HG03442 (cell line): ENCODE measurements at regions not wholly inside any gene's neighbourhood (a gene's known extent, or its start where the extent isn't known, plus 50 kb on each side); places are given as distances from the start of the nearest gene placed in this dataset.

Experiments used
- ATAC-seq: cut with Tn5 transposase; IDR thresholded peaks from one replicate; pipeline ENCODE4 v1.9.1; 2021; ENCODE audit warnings: mild to moderate bottlenecking, moderate library complexity; ENCODE audit not compliant: unreplicated experiment

DNA sequence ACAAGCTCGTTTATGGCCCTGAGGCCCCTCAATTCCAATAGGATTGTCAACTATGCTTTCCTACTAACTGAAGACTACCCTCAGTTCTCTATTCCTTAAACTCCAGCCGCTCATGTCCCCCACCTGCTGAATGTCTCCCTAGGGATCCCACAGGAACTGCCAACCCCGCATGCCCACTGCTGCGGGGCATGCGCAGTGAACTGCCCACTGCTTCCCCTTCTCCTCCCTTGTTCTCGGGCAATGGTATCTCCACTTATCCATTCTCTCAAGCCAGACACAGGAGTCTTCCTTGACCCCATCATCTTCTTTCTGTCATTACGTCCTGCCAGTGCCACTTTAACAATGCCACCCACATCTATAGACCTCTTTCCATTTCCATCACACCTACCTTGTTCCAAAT lies 90.0 kb downstream of the FGF18 start:
- no peak for ATAC-seq

DNA sequence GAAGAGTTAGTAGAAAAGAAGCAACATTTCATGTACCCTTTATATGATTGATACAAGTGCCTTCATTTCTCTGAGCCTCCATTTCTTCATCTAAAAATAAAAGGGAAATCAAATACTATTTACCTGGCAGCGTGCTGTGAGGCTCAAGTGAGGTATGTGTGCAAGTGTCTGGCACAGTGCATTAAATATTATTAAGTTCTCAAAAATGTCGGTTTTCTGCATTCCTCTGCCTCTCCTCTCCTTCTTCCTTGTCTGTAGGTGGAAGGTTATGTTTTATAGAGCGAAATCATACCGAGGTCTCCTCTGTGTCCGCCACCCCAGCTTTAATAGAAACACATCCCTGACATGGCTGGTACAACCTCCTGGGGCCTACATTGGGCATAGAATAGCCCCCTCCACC lies 93.0 kb downstream of the FGF18 start:
- no peak for ATAC-seq

DNA sequence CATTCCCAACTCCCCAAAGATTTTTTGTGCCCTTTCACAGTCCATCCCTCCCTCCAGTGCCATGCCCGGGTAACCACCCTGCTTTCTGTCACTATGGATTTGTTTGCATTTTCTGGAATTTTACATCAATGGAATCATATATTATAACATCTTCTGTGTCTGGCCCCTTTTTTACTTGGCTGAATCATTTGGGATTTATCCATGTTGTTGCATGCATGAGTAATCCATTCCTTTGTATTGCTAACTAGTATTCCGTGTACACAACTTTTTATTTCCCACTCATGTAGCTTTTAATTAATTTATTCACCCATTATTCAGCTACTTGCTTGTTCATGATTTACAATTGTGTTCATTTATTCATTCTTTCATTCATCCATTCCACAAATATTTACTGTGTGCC lies 94.1 kb downstream of the FGF18 start:
- no peak for ATAC-seq

DNA sequence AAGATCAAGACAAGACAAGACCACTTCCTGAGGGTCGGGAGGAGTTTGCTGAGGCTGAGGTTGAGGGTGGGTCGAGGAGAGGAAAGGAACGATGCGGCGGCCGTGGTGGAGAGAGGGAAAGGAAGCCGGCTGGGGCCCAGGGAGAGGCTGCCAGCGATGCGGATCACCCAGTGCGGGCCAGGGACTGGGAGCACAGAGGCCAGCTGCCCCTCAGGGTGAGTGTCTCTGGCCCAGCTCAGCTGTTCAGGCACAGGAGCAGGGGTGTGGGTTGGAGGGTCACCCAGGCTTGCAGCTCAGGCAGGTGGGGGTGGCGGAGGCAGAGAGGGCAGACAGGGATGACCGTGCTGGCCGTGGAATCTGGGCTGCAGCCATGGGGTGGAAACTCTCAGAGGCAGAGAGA lies 99.5 kb downstream of the FGF18 start:
- ATAC-seq: no peak

DNA sequence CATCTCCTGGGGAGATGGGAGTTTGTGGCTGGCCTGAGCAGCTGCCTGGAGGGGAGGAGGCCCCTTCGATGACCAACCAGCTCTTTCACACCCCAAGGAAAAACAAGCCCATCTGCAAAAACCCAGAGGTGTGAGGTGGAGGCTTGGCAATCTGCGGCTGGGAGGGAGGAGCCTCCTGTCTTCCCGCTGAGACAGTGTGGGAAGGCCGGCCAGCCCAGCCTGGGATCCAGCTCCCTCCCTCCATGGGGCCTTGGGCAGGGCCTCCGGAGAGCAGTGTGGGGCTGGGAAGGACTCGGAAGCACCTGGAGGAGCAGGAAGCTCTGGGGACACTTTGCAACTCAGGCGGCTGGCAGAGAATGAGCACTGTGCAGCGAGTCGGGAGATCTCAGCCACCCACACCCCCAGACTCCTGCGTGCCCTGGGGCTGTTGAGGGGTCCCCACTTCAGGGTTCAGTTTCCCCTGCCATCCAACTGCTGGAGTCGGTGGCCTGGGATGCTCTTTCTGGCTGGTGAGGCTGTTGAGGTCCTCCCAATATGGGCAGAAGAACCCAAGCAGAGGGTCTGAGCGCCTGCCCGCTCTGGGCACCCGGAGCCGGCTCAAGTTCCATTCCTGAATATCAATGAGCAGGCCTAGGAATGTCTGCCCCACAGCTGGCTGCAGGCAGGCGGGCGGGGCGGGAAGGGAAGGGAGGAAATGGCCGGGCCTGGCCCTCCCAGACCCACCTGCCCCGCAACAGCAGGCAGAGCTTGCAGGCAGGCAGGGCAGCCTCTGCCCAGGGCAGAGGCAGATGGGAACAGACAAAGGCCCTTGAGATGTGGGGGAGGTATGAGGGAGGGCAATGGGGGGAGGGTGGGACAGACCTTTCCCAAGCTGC lies 101.1 kb downstream of the FGF18 start:
- no peak for ATAC-seq

DNA sequence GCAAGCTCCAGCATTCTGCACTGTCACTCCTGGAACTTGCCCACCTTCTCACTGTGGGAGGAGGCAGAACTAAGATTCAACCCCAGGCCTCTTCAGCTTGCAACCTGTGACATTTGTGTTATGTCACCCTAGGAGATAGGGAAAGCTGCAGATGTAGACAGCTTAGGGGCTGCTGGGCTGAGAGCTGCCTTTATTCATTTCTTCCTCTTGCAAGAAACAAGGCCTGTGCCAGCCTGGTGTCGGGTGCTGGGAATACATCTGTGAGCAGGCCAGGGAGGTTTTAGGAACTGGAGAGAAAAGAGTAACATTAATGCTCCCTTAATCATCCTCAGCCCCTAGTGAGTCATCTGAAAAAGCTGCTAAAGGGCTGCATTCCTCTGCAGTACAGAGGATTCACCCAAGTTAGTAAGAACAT lies 101.8 kb downstream of the FGF18 start:
- no peak for ATAC-seq

DNA sequence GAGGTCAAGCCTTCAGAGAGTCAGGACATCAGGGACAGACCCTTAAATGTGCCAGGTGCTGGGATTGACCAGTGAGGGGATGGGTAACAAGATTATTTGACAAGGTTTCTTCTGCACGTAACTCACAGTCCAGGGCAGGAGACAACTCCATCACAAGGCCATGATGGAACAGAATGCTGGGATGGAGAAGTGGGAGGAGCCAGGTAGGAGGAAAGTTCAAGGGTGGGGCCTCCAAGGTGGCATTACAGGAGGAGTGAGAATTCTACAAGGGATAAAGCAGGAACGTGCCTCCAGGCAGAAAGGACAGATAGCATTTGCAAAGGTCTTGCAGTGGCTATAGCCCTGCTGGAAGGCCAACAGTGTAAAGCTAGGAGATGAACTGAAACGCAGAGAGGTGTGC lies 102.2 kb downstream of the FGF18 start:
- ATAC-seq: no peak

DNA sequence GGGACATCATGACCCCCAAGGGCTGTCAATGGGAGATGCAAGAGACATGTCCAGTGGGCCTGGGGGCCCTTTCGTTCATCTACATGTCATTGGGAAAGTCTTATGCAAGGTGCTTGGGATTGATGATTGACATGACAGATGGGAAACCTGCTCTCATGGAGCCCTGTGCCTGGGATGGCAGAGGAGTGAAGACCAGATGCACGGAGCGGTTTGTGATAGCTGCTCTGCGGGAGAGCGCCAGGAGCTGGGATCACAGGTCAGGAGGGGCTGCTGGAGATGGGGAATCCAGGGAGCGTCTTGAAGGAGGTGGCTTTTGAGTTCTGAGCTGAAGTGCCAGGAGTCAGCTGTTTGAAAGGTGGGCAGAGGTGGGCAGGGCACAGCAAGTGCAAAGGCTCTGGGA lies 104.3 kb downstream of the FGF18 start:
- ATAC-seq: no peak

DNA sequence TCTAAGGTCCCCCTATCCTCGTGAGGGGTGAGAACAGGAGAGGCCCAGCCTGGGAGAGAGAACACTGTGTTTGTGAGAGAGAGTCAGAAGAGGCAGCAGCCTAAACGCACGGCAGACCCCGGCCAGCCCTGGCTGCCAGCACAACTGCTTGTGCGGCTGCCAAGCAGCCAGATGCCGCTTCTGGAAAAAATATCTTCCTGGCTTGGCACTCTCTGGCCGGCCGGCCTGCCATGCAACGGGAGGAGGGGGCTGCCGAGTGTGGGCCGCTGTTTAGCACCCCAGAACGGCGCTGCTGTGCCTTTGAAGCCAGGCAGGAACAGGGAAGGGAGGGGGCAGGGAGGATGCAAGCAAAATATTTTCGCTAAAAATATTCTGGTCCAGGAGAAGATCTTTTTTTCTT lies 105.0 kb downstream of the FGF18 start:
- no peak for ATAC-seq

DNA sequence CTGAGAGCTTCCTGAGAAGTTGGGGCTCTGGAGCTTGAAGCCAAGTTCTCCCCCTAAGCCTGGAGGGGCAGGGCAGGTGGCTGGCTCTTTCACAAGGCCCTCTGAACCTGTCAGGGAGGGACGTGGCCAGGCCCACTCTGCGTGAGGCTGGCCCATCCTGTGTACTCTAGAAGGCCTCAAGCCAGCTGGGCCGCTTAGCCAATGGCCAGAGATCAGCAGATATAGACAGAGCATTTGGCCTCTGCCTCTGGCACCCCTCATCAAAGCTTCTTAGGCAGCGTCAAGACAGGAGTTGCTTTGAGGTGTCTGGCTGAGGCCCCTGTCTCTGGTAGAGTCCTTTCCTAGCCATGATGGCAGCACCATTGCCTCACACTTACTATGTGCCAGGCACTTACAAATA lies 105.6 kb downstream of the FGF18 start:
- no peak for ATAC-seq

DNA sequence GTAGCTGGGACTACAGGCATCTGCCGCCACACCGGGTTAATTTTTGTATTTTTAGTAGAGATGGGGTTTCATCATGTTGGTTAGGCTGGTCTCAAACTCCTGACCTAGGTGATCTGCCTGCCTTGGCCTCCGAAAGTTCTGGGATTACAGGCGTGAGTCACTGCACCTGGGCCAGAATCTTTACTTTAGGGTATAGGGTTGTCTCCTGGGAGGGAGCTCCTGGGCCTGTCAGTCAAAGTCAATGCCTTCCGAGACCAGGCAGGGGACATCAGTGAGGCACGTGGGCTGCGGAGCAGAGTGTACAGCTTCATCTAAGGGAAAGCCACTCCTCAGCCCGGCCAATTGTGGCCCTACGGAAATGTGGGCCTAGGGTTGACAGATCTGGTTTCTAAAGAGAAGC lies 108.6 kb downstream of the FGF18 start:
- ATAC-seq: no peak

DNA sequence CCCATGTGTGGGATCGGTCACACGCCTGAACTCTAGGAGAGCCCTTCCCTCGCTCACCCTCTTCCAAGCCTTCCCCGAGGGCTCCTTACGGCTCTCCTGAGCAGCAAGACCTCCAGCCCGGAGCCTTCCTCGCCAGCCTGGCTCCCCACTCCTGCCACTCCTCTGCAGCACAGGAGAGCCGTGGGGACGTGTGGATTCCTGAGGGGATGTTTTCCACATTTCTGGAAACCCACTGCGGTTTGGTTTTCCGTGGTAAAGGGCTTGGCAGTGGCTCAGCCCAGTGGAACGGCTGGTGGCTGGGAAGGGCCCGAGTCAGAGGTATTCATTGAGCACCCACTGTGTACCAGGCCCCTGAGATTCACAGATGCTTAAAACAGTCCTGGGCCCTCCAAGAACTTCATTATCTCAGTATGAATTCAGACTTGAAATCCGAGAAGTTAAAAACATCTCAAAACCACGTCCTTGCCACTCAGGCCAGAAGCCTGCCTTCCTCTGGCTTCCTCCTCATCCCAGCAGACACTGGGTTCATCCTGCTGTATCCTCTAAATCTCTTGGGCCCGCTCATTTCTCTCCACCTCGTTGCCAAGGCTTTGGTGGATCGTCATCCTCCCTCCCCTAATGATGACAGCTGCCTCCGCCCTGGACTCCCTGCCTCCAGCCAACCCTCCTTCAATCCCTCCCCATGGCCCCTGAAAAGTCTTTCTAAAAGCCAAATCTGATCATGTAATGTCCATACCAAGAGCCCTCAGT lies 109.6 kb downstream of the FGF18 start:
- no peak for ATAC-seq

DNA sequence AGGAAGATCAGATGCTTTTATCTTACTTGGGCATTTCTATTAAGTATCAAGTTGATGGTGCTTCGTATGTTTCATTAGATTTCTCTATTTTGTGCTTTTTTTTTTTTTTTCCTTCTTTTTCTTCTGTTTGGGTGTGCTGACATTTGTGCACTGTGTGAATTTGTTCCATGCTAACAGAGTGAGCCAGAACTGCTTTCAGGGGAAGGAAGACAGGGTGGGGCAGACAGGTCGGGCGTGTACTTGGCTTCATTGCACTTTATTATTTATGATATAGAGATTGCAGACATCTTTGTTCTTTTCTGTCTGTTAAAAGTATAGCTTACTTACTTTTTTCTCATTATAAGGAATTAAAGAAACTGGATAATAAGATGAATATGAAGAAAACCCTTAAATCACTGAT lies 112.2 kb downstream of the FGF18 start:
- no peak for ATAC-seq

DNA sequence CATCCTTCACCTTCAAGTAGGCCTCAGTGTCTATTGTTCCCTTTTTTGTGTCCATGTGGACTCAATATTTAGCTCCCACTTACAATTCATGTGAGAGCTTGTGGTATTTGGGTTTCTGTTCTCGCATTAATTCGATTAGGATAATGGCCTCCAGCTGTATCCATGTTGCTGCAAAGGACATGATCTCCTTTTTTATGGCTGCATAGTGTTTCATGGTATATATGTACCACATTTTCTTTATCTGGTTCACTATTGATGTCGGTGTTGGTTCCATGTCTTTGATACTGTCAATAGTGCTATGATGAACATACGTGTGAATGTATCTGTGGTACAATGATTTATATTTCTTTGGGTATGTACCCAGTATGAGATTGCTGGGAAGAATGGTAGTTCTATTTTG lies 113.7 kb downstream of the FGF18 start:
- no peak for ATAC-seq

DNA sequence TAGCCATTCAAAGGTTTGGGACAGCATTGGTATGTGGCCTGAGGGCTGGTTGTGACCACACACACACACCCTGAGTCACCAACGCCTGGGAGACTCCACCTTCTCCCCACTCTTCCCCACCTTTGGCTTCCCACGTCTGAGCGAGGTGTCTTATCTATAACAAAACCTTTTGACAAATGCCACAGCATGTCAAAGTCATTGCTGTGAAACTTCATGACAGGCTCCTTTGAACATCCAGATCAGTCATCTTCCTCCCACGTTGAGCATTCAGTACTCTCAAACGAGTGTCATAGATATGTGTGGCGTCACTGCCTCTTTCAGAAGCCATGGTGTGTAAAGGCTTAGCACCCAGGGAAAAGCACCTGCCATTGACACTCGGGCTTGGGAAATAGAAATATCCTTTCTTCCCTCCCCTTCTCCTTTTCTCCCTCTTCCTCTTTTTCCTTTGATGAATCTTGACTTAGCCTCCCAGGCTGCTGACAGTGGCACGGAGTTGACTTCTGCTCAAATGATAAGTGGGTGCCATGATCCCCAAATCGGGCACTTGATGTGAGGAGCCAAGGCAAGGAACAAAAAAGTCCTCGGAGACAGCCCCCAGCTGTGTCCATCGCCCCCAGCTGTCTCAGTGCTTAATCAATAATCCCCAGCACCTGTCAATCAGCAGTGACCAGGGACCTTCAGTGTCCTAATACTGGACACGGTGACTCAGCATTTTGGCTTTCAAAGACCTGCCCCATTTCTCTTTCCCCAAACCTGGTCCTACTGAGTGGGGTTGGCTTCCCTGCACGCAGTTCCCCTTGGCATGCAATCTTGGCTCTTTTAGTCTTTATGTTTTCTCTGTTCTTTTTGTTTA lies 114.8 kb downstream of the FGF18 start:
- no peak for ATAC-seq

DNA sequence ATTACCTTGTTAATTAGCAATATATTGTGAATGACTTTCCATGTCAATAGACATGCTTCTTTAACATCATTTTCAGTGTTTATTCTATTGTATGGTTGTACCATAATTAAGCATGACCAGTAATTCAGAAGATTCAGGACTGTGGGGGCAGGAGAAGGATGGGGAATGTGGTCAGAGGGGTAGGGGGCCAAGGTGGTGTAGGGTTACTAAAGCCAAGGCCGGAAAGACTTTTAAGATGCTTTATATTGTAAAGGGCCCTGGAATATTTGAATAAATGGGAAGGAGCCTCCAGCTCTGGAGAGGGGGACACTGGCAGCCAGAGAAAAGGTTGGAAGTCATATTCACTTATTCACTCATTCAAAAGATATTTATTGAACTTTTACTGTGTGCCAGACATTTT lies 115.7 kb downstream of the FGF18 start:
- ATAC-seq: no peak

DNA sequence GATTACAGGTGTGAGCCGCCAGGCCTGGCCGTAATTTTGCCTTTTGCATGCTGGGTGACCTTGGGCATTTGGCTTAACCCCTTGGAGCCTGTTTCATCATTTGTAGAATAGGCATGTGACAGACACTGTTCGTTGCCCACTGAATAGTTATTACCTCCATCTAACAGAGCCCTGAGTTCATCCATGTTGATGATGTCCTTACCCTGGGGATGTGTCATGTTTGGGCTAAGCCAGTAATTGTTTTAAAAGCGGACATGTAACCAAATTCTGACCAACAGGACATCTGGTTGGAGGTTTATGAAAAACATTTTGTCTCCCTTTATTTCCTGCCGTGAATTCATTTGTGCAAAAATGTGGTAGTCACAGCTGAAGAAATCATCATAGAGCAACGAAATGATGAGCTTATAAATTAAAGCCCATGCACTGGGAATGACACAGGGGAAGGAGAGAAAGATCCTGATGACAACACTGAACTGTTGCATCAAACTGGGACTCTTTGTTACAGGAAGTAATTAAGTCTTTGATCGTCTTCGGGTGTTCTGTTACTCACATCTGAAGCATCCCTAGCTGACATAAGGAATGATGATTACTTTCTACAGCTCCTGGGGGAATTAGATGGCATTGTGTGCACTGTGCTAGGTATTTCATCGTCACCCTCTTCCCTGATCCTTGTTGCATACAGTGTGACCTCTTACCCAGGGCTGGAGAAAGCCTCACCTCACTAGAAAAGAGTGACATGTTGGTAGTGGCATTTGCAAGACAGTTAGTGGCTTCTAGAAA lies 117.8 kb downstream of the FGF18 start:
- no peak for ATAC-seq

DNA sequence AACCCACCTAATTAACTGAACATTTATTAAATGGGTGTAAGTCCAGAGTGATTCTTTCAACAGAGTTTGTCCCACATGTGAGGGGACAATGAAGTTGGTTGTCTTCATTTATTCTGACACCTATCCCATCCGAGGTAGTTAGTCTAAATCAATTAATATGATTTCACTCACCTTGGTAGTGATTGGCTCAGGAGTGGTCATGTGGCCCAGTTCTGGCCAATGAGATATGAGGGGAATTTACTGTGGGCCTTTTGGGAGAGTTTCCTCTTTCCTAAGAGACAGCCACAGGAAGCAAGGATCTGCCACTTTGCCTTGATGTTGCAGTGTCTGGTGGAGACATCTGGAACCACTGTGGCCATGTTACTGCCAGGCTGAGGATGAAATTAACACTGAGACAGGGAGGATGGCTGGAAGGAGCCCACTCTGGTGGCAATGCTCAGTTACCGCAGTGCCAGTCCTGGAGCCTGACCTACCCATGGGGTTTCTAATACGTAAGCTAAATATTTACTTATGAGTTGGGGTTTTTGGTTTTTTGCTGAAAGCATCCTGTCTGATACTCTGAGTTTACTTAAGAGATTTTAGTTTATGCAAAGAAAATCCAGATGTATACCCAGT lies 118.6 kb downstream of the FGF18 start:
- ATAC-seq: no peak

DNA sequence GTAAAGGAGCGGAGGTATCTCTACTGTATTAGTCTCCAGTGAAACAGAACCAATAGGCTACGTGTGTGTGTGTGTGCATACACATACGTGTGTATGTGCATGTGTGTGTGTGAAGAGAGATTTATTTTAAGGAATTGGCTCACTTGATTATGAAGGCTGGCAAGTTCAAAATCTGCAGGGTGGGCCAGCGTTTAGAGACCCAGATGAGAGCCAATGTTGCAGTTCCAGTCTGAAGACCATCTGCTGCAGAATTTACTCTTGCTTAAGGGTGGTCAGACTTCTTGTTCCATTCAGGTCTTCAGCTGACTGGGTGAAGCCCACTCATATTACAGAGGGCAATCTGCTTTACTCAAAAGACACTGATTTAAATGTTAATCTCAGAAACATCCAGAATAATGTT lies 119.2 kb downstream of the FGF18 start:
- no peak for ATAC-seq

DNA sequence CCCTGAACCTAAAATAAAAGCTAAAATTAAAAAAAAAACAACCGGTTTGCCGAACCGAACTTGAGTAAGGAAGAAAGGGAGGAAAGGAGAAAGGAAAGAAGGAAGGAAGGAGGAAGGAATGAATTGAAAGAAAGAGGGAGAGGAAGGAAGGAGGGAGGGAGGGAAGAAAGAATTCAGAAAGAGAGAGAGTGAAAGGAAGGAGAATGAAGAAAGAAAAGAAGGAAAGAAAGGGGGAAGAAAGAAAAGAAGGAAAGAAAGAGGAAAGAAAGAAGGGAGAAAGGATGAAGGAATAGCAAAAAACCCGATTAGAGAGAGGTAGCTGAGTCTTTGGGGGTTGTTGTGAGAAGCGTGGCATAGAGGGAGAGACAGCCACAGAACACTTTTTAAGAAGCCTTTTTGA lies 121.4 kb downstream of the FGF18 start:
- ATAC-seq: no peak
